ENCODE measurements at regions not wholly inside any gene's neighbourhood (a gene's known extent, or its start where the extent isn't known, plus 50 kb on each side); places are given as distances from the start of the nearest gene placed in this dataset.
"Not testable (repeated sequence)": the region's sequence is repeated elsewhere in the genome, so short reads cannot be mapped to it uniquely, and the experiment has no call there.

DNA sequence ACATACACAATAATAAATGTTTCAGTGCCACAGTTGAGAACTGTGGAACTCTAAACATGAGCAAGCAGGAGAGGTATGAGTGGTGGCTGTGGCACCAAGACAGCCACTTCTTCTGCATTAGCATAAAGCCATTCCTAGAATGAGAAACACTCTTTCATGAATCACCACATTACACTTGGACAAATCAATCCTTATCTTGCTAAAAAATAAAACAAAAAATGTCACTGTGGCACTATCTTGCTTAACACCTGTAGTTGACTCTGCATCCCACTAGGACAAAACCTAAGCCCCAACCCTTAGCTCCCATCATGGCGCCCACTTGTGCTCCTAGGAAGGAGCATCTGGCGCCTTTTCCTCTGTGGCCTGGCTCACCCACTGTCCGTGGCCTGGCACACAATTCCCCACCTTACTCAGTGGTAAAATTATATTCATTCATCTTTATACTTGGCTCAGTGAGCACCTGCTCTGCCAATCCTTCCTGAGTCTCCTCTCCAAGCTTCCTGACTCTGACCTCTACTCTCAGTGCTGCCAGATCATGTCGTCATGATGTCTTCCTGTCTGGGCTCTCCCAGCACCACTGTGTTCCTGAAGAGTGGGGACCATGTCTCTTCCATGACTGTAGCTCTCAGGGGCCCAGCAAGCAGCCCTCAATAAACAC lies 272.9 kb downstream of the LNPK start:
- TF ChIP-seq CTCF (IDR thresholded peaks at IDR 0.05; ENCODE audit: low read depth, low read length, missing control alignments) = no peak
- in situ Hi-C loops (cut with HindIII; ENCODE audit: low sequenced_read_pairs) = no loop called here
- DNase-seq (ENCODE audit: low read depth) = no peak
- no peak overlapping the region for H3K4me3 ChIP-seq (ENCODE audit: low read depth, low read length)

GRCh38 chr2:175728032-175728431 lies 274.0 kb downstream of the LNPK start:
- DNase-seq (ENCODE audit: low read depth) = no peak
- no peak overlapping the region for H3K4me3 ChIP-seq (ENCODE audit: low read depth, low read length)
- in situ Hi-C loops (cut with HindIII; ENCODE audit: low sequenced_read_pairs) = no loop called here
- no peak for TF ChIP-seq CTCF (IDR thresholded peaks at IDR 0.05; ENCODE audit: low read depth, low read length, missing control alignments)

- H3K4me3 ChIP-seq (ENCODE audit: low read depth, low read length) = no peak overlapping the region
- in situ Hi-C loops (cut with HindIII; ENCODE audit: low sequenced_read_pairs) = no loop called here
- DNase-seq (ENCODE audit: low read depth) = no peak
- no peak for TF ChIP-seq CTCF (IDR thresholded peaks at IDR 0.05; ENCODE audit: low read depth, low read length, missing control alignments)
Observed at GRCh38 chr2:175726223-175726622, 275.8 kb downstream of the LNPK start.

GRCh38 chr2:175709248-175709647 lies 292.8 kb downstream of the LNPK start:
- H3K4me3 ChIP-seq (ENCODE audit: low read depth, low read length) = no peak overlapping the region
- in situ Hi-C loops (cut with HindIII; ENCODE audit: low sequenced_read_pairs) = no loop called here
- no peak for DNase-seq (ENCODE audit: low read depth)
- TF ChIP-seq CTCF (IDR thresholded peaks at IDR 0.05; ENCODE audit: low read depth, low read length, missing control alignments) = no peak

DNA sequence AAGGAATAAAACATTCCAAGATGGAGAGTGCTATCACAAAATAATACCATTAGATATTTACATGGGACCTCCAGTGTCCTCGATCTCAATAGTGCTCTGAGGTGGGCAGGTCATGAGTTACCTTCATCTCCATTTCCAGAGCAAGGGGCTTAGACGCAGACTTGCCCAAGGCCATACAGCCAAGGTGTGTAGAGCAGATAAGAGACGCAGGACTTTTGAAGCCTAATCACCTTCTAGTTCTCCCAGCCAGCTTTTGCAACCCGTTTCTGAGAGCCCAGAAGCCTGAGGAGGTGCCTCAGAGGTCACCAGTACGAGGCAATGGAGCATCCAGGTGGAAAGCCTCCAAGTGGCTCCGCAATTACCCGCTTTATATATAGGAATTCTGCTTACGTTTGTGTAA lies 294.7 kb downstream of the LNPK start:
- no peak for DNase-seq (ENCODE audit: low read depth)
- H3K4me3 ChIP-seq (ENCODE audit: low read depth, low read length) = no peak overlapping the region
- in situ Hi-C loops (cut with HindIII; ENCODE audit: low sequenced_read_pairs) = no loop called here
- TF ChIP-seq CTCF (IDR thresholded peaks at IDR 0.05; ENCODE audit: low read depth, low read length, missing control alignments) = no peak

- H3K4me3 ChIP-seq (ENCODE audit: low read depth, low read length); in situ Hi-C loops (cut with HindIII; ENCODE audit: low sequenced_read_pairs): not testable (repeated sequence)
Observed at GRCh38 chr2:175704568-175704967, 297.5 kb downstream of the LNPK start.

DNA sequence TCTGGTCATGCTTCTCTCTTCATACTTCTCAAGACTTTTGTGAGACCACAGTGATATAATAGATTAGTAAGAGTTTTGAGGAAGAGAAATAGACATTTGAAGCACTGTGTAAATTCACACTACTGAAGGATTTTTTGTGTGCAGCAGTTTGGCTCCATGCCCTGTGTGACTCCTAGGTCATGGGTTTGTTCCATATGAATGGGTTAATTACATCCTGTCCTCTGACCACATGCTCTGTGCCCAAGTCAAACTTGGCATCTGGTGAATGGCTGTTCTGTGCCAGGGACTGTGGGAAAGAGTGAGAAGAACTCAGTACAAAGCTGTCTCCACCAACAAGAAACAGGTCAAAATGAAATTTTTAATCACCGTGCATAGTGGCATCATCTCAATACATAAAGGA lies 304.0 kb downstream of the LNPK start:
- no peak for DNase-seq (ENCODE audit: low read depth)
- no peak for TF ChIP-seq CTCF (IDR thresholded peaks at IDR 0.05; ENCODE audit: low read depth, low read length, missing control alignments)
- in situ Hi-C loops (cut with HindIII; ENCODE audit: low sequenced_read_pairs) = loop anchor here (25.0 kb wide), 1 partner anchor 364 kb away; no protein-coding TSS in a partner anchor
- no peak overlapping the region for H3K4me3 ChIP-seq (ENCODE audit: low read depth, low read length)

More at GRCh38 chr2:175704568-175704967, 297.5 kb downstream of the LNPK start:
- DNase-seq (ENCODE audit: low read depth) = not testable (repeated sequence)
